ENCODE measurements at regions not wholly inside any gene's neighbourhood (a gene's known extent, or its start where the extent isn't known, plus 50 kb on each side); places are given as distances from the start of the nearest gene placed in this dataset.
"Not testable (repeated sequence)": the region's sequence is repeated elsewhere in the genome, so short reads cannot be mapped to it uniquely, and the experiment has no call there.

- H3K4me3 ChIP-seq (ENCODE audit: low read length): no peak overlapping the region
- H3K9ac ChIP-seq (ENCODE audit: low read length): no peak overlapping the region
- DNase-seq: no peak
- no peaks in the 10 kb centered on the region for H3K79me2 ChIP-seq (ENCODE audit: low read length)
- H3K9me2 ChIP-seq (replicated peaks; ENCODE audit: insufficient read depth, low read length): no peaks in the 10 kb centered on the region
- no peaks in the 10 kb centered on the region; the same call in 1 of the 2 replicates for H3K27me3 ChIP-seq (ENCODE audit: low read length)
- no peaks in the 10 kb centered on the region for H3K4me1 ChIP-seq (ENCODE audit: low read length)
- no peaks in the 10 kb centered on the region for H3K36me3 ChIP-seq (ENCODE audit: insufficient read depth, low read length)
- no peak overlapping the region for H2AFZ ChIP-seq (ENCODE audit: low read length)
- no peaks in the 10 kb centered on the region for H3K9me3 ChIP-seq (ENCODE audit: low read length)
- H4K20me1 ChIP-seq (ENCODE audit: insufficient read depth, low read depth, low read length): no peaks in the 10 kb centered on the region
- H3K27ac ChIP-seq (ENCODE audit: low read length): no peak overlapping the region
- no peak overlapping the region for H3K4me2 ChIP-seq (ENCODE audit: low read depth, low read length, poor library complexity, severe bottlenecking)
Observed at GRCh38 chr1:30008372-30008997, 714.9 kb downstream of the MATN1 start.

GRCh38 chr1:30005972-30006619 lies 717.3 kb downstream of the MATN1 start:
- Histone ChIP-seq H3K79me2 (ENCODE audit: low read length) (no peaks in the 10 kb centered on the region), H3K9ac (ENCODE audit: low read length) (no peak overlapping the region), H3K36me3 (ENCODE audit: insufficient read depth, low read length) (no peaks in the 10 kb centered on the region)

GRCh38 chr1:30001732-30002039 lies 721.7 kb downstream of the MATN1 start:
- Histone ChIP-seq H3K9ac (ENCODE audit: low read length) (no peak overlapping the region), H3K4me1 (ENCODE audit: low read length) (no peaks in the 10 kb centered on the region), H3K4me3 (ENCODE audit: low read length) (no peak overlapping the region), H3K79me2 (ENCODE audit: low read length) (no peaks in the 10 kb centered on the region), H3K27me3 (ENCODE audit: low read length) (no peaks in the 10 kb centered on the region), H3K36me3 (ENCODE audit: insufficient read depth, low read length) (no peaks in the 10 kb centered on the region), H4K20me1 (ENCODE audit: insufficient read depth, low read depth, low read length) (no peaks in the 10 kb centered on the region), H3K4me2 (ENCODE audit: low read depth, low read length, poor library complexity, severe bottlenecking) (no peak overlapping the region), H3K9me2 (replicated peaks; ENCODE audit: insufficient read depth, low read length) (no peaks in the 10 kb centered on the region), H2AFZ (ENCODE audit: low read length) (no peak overlapping the region), H3K27ac (ENCODE audit: low read length) (no peak overlapping the region), H3K9me3 (ENCODE audit: low read length) (no peaks in the 10 kb centered on the region)
- DNase-seq: no peak

More at GRCh38 chr1:30005972-30006619, 717.3 kb downstream of the MATN1 start:
- DNase-seq: no peak
- Histone ChIP-seq H3K27me3 (ENCODE audit: low read length) (no peaks in the 10 kb centered on the region), H4K20me1 (ENCODE audit: insufficient read depth, low read depth, low read length) (no peaks in the 10 kb centered on the region), H3K9me3 (ENCODE audit: low read length) (no peaks in the 10 kb centered on the region), H3K4me1 (ENCODE audit: low read length) (no peaks in the 10 kb centered on the region), H3K27ac (ENCODE audit: low read length) (no peak overlapping the region), H3K4me2 (ENCODE audit: low read depth, low read length, poor library complexity, severe bottlenecking) (no peak overlapping the region), H2AFZ (ENCODE audit: low read length) (no peak overlapping the region), H3K9me2 (replicated peaks; ENCODE audit: insufficient read depth, low read length) (no peaks in the 10 kb centered on the region), H3K4me3 (ENCODE audit: low read length) (no peak overlapping the region)

- Histone ChIP-seq H3K4me3 (ENCODE audit: low read length) (no peak overlapping the region), H3K9ac (ENCODE audit: low read length) (no peak overlapping the region), H3K27me3 (ENCODE audit: low read length) (no peaks in the 10 kb centered on the region), H3K79me2 (ENCODE audit: low read length) (no peaks in the 10 kb centered on the region), H2AFZ (ENCODE audit: low read length) (no peak overlapping the region), H3K4me1 (ENCODE audit: low read length) (no peaks in the 10 kb centered on the region), H3K36me3 (ENCODE audit: insufficient read depth, low read length) (no peaks in the 10 kb centered on the region), H4K20me1 (ENCODE audit: insufficient read depth, low read depth, low read length) (no peaks in the 10 kb centered on the region), H3K27ac (ENCODE audit: low read length) (no peak overlapping the region), H3K4me2 (ENCODE audit: low read depth, low read length, poor library complexity, severe bottlenecking) (no peak overlapping the region), H3K9me3 (ENCODE audit: low read length) (no peaks in the 10 kb centered on the region), H3K9me2 (replicated peaks; ENCODE audit: insufficient read depth, low read length) (no peaks in the 10 kb centered on the region)
- no peak for DNase-seq
Observed at GRCh38 chr1:30001011-30001731, 722.2 kb downstream of the MATN1 start.

- no peaks in the 10 kb centered on the region for H3K9me3 ChIP-seq (ENCODE audit: low read length)
- no peaks in the 10 kb centered on the region for H3K79me2 ChIP-seq (ENCODE audit: low read length)
- no peaks in the 10 kb centered on the region for H4K20me1 ChIP-seq (ENCODE audit: insufficient read depth, low read depth, low read length)
- no peak overlapping the region for H3K27ac ChIP-seq (ENCODE audit: low read length)
- no peaks in the 10 kb centered on the region for H3K36me3 ChIP-seq (ENCODE audit: insufficient read depth, low read length)
- H3K4me3 ChIP-seq (ENCODE audit: low read length): no peak overlapping the region
- no peaks in the 10 kb centered on the region for H3K9me2 ChIP-seq (replicated peaks; ENCODE audit: insufficient read depth, low read length)
- no peak overlapping the region for H3K4me2 ChIP-seq (ENCODE audit: low read depth, low read length, poor library complexity, severe bottlenecking)
- H2AFZ ChIP-seq (ENCODE audit: low read length): no peak overlapping the region
- H3K4me1 ChIP-seq (ENCODE audit: low read length): no peaks in the 10 kb centered on the region
- no peak overlapping the region for H3K9ac ChIP-seq (ENCODE audit: low read length)
- no peak for DNase-seq
- no peaks in the 10 kb centered on the region for H3K27me3 ChIP-seq (ENCODE audit: low read length)
Observed at GRCh38 chr1:30000266-30000665, 723.1 kb downstream of the MATN1 start.

GRCh38 chr1:29999595-29999994 lies 723.8 kb downstream of the MATN1 start:
- H3K79me2 ChIP-seq (ENCODE audit: low read length): no peaks in the 10 kb centered on the region
- H3K9me3 ChIP-seq (ENCODE audit: low read length): no peaks in the 10 kb centered on the region
- H3K36me3 ChIP-seq (ENCODE audit: insufficient read depth, low read length): no peaks in the 10 kb centered on the region
- H2AFZ ChIP-seq (ENCODE audit: low read length): no peak overlapping the region
- H3K4me1 ChIP-seq (ENCODE audit: low read length): no peaks in the 10 kb centered on the region
- no peak overlapping the region for H3K4me3 ChIP-seq (ENCODE audit: low read length)
- no peak overlapping the region for H3K27ac ChIP-seq (ENCODE audit: low read length)
- H3K4me2 ChIP-seq (ENCODE audit: low read depth, low read length, poor library complexity, severe bottlenecking): no peak overlapping the region
- DNase-seq: no peak
- H3K9ac ChIP-seq (ENCODE audit: low read length): no peak overlapping the region
- no peaks in the 10 kb centered on the region for H3K27me3 ChIP-seq (ENCODE audit: low read length)
- no peaks in the 10 kb centered on the region for H3K9me2 ChIP-seq (replicated peaks; ENCODE audit: insufficient read depth, low read length)
- no peaks in the 10 kb centered on the region for H4K20me1 ChIP-seq (ENCODE audit: insufficient read depth, low read depth, low read length)

GRCh38 chr1:29998686-29999085 lies 724.7 kb downstream of the MATN1 start:
- Histone ChIP-seq H4K20me1 (ENCODE audit: insufficient read depth, low read depth, low read length) (no peaks in the 10 kb centered on the region), H3K4me2 (ENCODE audit: low read depth, low read length, poor library complexity, severe bottlenecking) (no peak overlapping the region), H3K9ac (ENCODE audit: low read length) (no peak overlapping the region), H3K9me2 (replicated peaks; ENCODE audit: insufficient read depth, low read length) (no peaks in the 10 kb centered on the region), H3K4me3 (ENCODE audit: low read length) (no peak overlapping the region), H3K79me2 (ENCODE audit: low read length) (no peaks in the 10 kb centered on the region), H3K4me1 (ENCODE audit: low read length) (no peaks in the 10 kb centered on the region), H3K9me3 (ENCODE audit: low read length) (peaks cover 4% of the 10 kb centered on the region; the same call in 1 of the 2 replicates), H2AFZ (ENCODE audit: low read length) (no peak overlapping the region), H3K27me3 (ENCODE audit: low read length) (no peaks in the 10 kb centered on the region), H3K27ac (ENCODE audit: low read length) (no peak overlapping the region), H3K36me3 (ENCODE audit: insufficient read depth, low read length) (no peaks in the 10 kb centered on the region)
- no peak for DNase-seq

- H3K4me3 ChIP-seq (ENCODE audit: low read length); H3K4me1 ChIP-seq (ENCODE audit: low read length); H3K9me3 ChIP-seq (ENCODE audit: low read length); H3K9me2 ChIP-seq (replicated peaks; ENCODE audit: insufficient read depth, low read length); H4K20me1 ChIP-seq (ENCODE audit: insufficient read depth, low read depth, low read length); H2AFZ ChIP-seq (ENCODE audit: low read length); H3K79me2 ChIP-seq (ENCODE audit: low read length); DNase-seq; H3K27me3 ChIP-seq (ENCODE audit: low read length); H3K4me2 ChIP-seq (ENCODE audit: low read depth, low read length, poor library complexity, severe bottlenecking); H3K36me3 ChIP-seq (ENCODE audit: insufficient read depth, low read length); H3K27ac ChIP-seq (ENCODE audit: low read length); H3K9ac ChIP-seq (ENCODE audit: low read length): not testable (repeated sequence)
Observed at GRCh38 chr1:29997818-29998217, 725.6 kb downstream of the MATN1 start.
